Suprapubic skin (tissue), 4 donors: ENCODE measurements at regions not wholly inside any gene's neighbourhood (a gene's known extent, or its start where the extent isn't known, plus 50 kb on each side); places are given as distances from the start of the nearest gene placed in this dataset.

ENCODE experiments used
- DNase-seq, 2 donors: peaks; one replicate each; pipeline ENCODE4 v3.0.0-alpha.2; 2019; ENCODE audit warnings: low spot score in 2 of 2
- H3K27ac ChIP-seq: fragments of 200-600 bp; sonication (generic); one replicate; pipeline ENCODE4 v1.5.1; 2019
- H3K27me3 ChIP-seq: fragments of 200-600 bp; sonication (generic); one replicate; pipeline ENCODE4 v1.5.1; 2019
- H3K36me3 ChIP-seq: fragments of 200-600 bp; sonication (generic); one replicate; pipeline ENCODE4 v1.5.1; 2019
- H3K4me1 ChIP-seq: fragments of 200-600 bp; sonication (generic); one replicate; pipeline ENCODE4 v1.5.1; 2019
- H3K4me3 ChIP-seq: fragments of 200-600 bp; sonication (generic); one replicate; pipeline ENCODE4 v1.5.1; 2019; ENCODE audit warnings: mild to moderate bottlenecking
- H3K9me3 ChIP-seq: fragments of 200-600 bp; sonication (generic); one replicate; pipeline ENCODE4 v1.5.1; 2019
- CTCF ChIP-seq, 2 donors: fragments of 200-600 bp in 1 of 2; fragments of 450-650 bp in 1 of 2; sonication (generic) in 1 of 2; IDR thresholded peaks; one replicate each; pipeline ENCODE4 v1.5.1; 2016 to 2019; ENCODE audit warnings: antibody characterized with exemption in 2 of 2, mild to moderate bottlenecking in 1 of 2, moderate library complexity in 1 of 2
- EP300 ChIP-seq: sonication (generic); formaldehyde crosslinking; IDR thresholded peaks from one replicate; pipeline ENCODE4 v1.6.1; 2017; ENCODE audit warnings: antibody characterized with exemption
- POLR2A ChIP-seq, 2 donors: fragments of 450-650 bp; IDR thresholded peaks; one replicate each; pipeline ENCODE4 v1.6.1; 2017; ENCODE audit warnings: antibody characterized with exemption in 2 of 2, mild to moderate bottlenecking in 2 of 2, moderate library complexity in 2 of 2
- POLR2AphosphoS5 ChIP-seq, 3 donors: sonication (generic); formaldehyde crosslinking; IDR thresholded peaks; one replicate each; pipeline ENCODE4 v1.6.1; 2017; ENCODE audit warnings: antibody characterized with exemption in 3 of 3
- WGBS: methylation state at CpG from one replicate; pipeline ENCODE4 v1.1.5; 2018; 5-methylcytosine and 5-hydroxymethylcytosine counted together

- H3K9me3 ChIP-seq: peaks cover 13% of the 10 kb centered on the region
- no peak overlapping the region for H3K27ac ChIP-seq
- 95% methylated on average over 2 of the region's 2 CpGs for WGBS
- TF ChIP-seq EP300 (no peak), POLR2A (IDR thresholded peaks at IDR 0.05) (no peak), CTCF (IDR thresholded peaks at IDR 0.05) (no peak), POLR2AphosphoS5 (IDR thresholded peaks at IDR 0.05) (no peak)
- H3K36me3 ChIP-seq: no peaks in the 10 kb centered on the region
- H3K4me3 ChIP-seq: no peak overlapping the region
- DNase-seq: no peak
- H3K27me3 ChIP-seq: no peaks in the 10 kb centered on the region
- H3K4me1 ChIP-seq: no peaks in the 10 kb centered on the region
These were observed 288.6 kb downstream of the AACS start for GRCh38 chr12:125353871-125354270.

GRCh38 chr12:125355614-125356013 lies 290.4 kb downstream of the AACS start:
- no peak overlapping the region for H3K4me3 ChIP-seq
- H3K27ac ChIP-seq: no peak overlapping the region
- 50% methylated on average over 7 of the region's 7 CpGs for WGBS
- H3K36me3 ChIP-seq: no peaks in the 10 kb centered on the region
- DNase-seq: no peak
- H3K9me3 ChIP-seq: peaks cover 13% of the 10 kb centered on the region
- H3K4me1 ChIP-seq: no peaks in the 10 kb centered on the region
- H3K27me3 ChIP-seq: no peaks in the 10 kb centered on the region
- TF ChIP-seq CTCF (IDR thresholded peaks at IDR 0.05): no peak
- TF ChIP-seq POLR2AphosphoS5 (IDR thresholded peaks at IDR 0.05): no peak
- TF ChIP-seq EP300: no peak
- no peak for TF ChIP-seq POLR2A (IDR thresholded peaks at IDR 0.05)

- Histone ChIP-seq H3K4me1 (no peaks in the 10 kb centered on the region), H3K4me3 (no peak overlapping the region), H3K27me3 (no peaks in the 10 kb centered on the region), H3K36me3 (no peaks in the 10 kb centered on the region), H3K9me3 (peaks cover 13% of the 10 kb centered on the region), H3K27ac (no peak overlapping the region)
- TF ChIP-seq POLR2A (IDR thresholded peaks at IDR 0.05) (no peak), EP300 (no peak), CTCF (IDR thresholded peaks at IDR 0.05) (no peak)
- WGBS: 80% methylated on average over 4 of the region's 4 CpGs
- no peak for DNase-seq
These were observed 290.9 kb downstream of the AACS start for GRCh38 chr12:125356111-125356510.

- H3K9me3 ChIP-seq: peaks cover 11% of the 10 kb centered on the region
- DNase-seq: no peak
- no peak overlapping the region for H3K4me3 ChIP-seq
- WGBS: 91% methylated on average over 3 of the region's 3 CpGs
- TF ChIP-seq POLR2A (IDR thresholded peaks at IDR 0.05) (no peak), CTCF (IDR thresholded peaks at IDR 0.05) (no peak), EP300 (no peak), POLR2AphosphoS5 (IDR thresholded peaks at IDR 0.05) (no peak)
- H3K27ac ChIP-seq: no peak overlapping the region
- no peaks in the 10 kb centered on the region for H3K36me3 ChIP-seq
- H3K27me3 ChIP-seq: no peaks in the 10 kb centered on the region
- no peaks in the 10 kb centered on the region for H3K4me1 ChIP-seq
These were observed 292.3 kb downstream of the AACS start for GRCh38 chr12:125357561-125357960.

- peaks cover 5% of the 10 kb centered on the region for H3K9me3 ChIP-seq
- TF ChIP-seq EP300 (no peak), POLR2A (IDR thresholded peaks at IDR 0.05) (no peak), POLR2AphosphoS5 (IDR thresholded peaks at IDR 0.05) (no peak), CTCF (IDR thresholded peaks at IDR 0.05) (no peak)
- WGBS: 74% methylated on average over 4 of the region's 4 CpGs
- H3K36me3 ChIP-seq: no peaks in the 10 kb centered on the region
- no peak overlapping the region for H3K4me3 ChIP-seq
- H3K4me1 ChIP-seq: no peaks in the 10 kb centered on the region
- no peak for DNase-seq
- H3K27me3 ChIP-seq: no peaks in the 10 kb centered on the region
- no peak overlapping the region for H3K27ac ChIP-seq
These were observed 295.3 kb downstream of the AACS start for GRCh38 chr12:125360540-125360939.
